Left lung (tissue), 4 donors: ENCODE measurements at regions not wholly inside any gene's neighbourhood (a gene's known extent, or its start where the extent isn't known, plus 50 kb on each side); places are given as distances from the start of the nearest gene placed in this dataset.
A peak's percentile ranks its signal among the peaks of the same experiment; 100 is the strongest.

Experiments used
- ATAC-seq: fragments of 200-7000 bp; cut with Tn5 transposase; one replicate; pipeline ENCODE4 v1.9.1; 2020; ENCODE audit warnings: moderate library complexity
- DNase-seq, 4 donors: peaks; one replicate each; pipeline ENCODE4 v3.0.0-alpha.2; 2013 to 2020
- H3K27ac ChIP-seq, 2 donors: fragments of 200-600 bp; sonication (generic) in 1 of 2; one replicate each; pipeline versions ENCODE4 v1.5.0 to v1.8.0; 2020 to 2021
- H3K27me3 ChIP-seq, 2 donors: fragments of 200-600 bp; sonication (generic) in 1 of 2; one replicate each; pipeline versions ENCODE4 v1.5.0 to v1.8.0; 2020 to 2021
- H3K36me3 ChIP-seq, 2 donors: fragments of 200-600 bp; sonication (generic) in 1 of 2; one replicate each; pipeline versions ENCODE4 v1.5.0 to v1.8.0; 2020 to 2021
- H3K4me1 ChIP-seq, 2 donors: fragments of 200-600 bp; one replicate each; pipeline ENCODE4 v1.8.0; 2021
- H3K4me3 ChIP-seq, 2 donors: fragments of 200-600 bp; sonication (generic) in 1 of 2; one replicate each; pipeline versions ENCODE4 v1.5.0 to v1.8.0; 2020 to 2021; ENCODE audit warnings: mild to moderate bottlenecking in 1 of 2
- H3K9me3 ChIP-seq, 2 donors: fragments of 200-600 bp; sonication (generic) in 1 of 2; one replicate each; pipeline versions ENCODE4 v1.5.0 to v1.8.0; 2020 to 2021
- CTCF ChIP-seq, 2 donors: fragments of 200-600 bp; sonication (generic) in 1 of 2; IDR thresholded peaks; one replicate each; pipeline versions ENCODE4 v1.5.0 to v1.8.0; 2021; ENCODE audit warnings: antibody characterized with exemption in 2 of 2
- intact Hi-C, 2 donors: fragments of 100-400 bp; cut with DNase I; formaldehyde crosslinking; loops; one replicate each; pipeline versions ENCODE4 v1.11.2 to v1.14.2; 2022
- donor health status: DM: no; HTN: yes; CAD: no.
- donor health status: DM: no; HTN: no; CAD: no.

- H3K27ac ChIP-seq = no peak overlapping the region
- no peaks in the 10 kb centered on the region for H3K36me3 ChIP-seq
- no peaks in the 10 kb centered on the region for H3K27me3 ChIP-seq
- peaks cover 0 to 10% of the 10 kb centered on the region in 2 donors for H3K9me3 ChIP-seq
- no peak for DNase-seq
- no peak for TF ChIP-seq CTCF (IDR thresholded peaks at IDR 0.05)
- peaks cover 0 to 9% of the 10 kb centered on the region in 2 donors for H3K4me1 ChIP-seq
- no peak overlapping the region for H3K4me3 ChIP-seq
- no peak for ATAC-seq
- intact Hi-C loops = no loop called here
Measured at GRCh38 chr3:113065336-113065735, 74.6 kb downstream of the GTPBP8 start.

- ATAC-seq (no peak), DNase-seq (peak in 2 of 4 donors; percentile 56 to 84)
- Histone ChIP-seq H3K27ac (no peak overlapping the region), H3K27me3 (no peaks in the 10 kb centered on the region), H3K36me3 (no peaks in the 10 kb centered on the region), H3K9me3 (peaks cover 0 to 10% of the 10 kb centered on the region in 2 donors), H3K4me1 (no peaks in the 10 kb centered on the region), H3K4me3 (no peak overlapping the region)
- no peak for TF ChIP-seq CTCF (IDR thresholded peaks at IDR 0.05)
- intact Hi-C loops = no loop called here
Measured at GRCh38 chr3:113070072-113070640, 79.4 kb downstream of the GTPBP8 start.

- H3K4me1 ChIP-seq = no peaks in the 10 kb centered on the region
- no peak overlapping the region for H3K4me3 ChIP-seq
- no peaks in the 10 kb centered on the region for H3K36me3 ChIP-seq
- DNase-seq (no peak), ATAC-seq (no peak)
- intact Hi-C loops = no loop called here
- H3K27ac ChIP-seq = no peak overlapping the region
- H3K9me3 ChIP-seq = peaks cover 0 to 7% of the 10 kb centered on the region in 2 donors
- no peaks in the 10 kb centered on the region for H3K27me3 ChIP-seq
- TF ChIP-seq CTCF (IDR thresholded peaks at IDR 0.05) = no peak
Measured at GRCh38 chr3:113070681-113071113, 79.9 kb downstream of the GTPBP8 start.

- Histone ChIP-seq H3K27ac (no peak overlapping the region), H3K9me3 (no peaks in the 10 kb centered on the region), H3K36me3 (no peaks in the 10 kb centered on the region), H3K4me1 (no peaks in the 10 kb centered on the region), H3K27me3 (no peaks in the 10 kb centered on the region), H3K4me3 (no peak overlapping the region)
- ATAC-seq (no peak), DNase-seq (no peak)
- TF ChIP-seq CTCF (IDR thresholded peaks at IDR 0.05) = no peak
- intact Hi-C loops = no loop called here
Measured at GRCh38 chr3:113075588-113075987, 84.8 kb downstream of the GTPBP8 start.

- no peak for DNase-seq
- H3K36me3 ChIP-seq = no peaks in the 10 kb centered on the region
- H3K27ac ChIP-seq = no peak overlapping the region
- intact Hi-C loops = no loop called here
- no peaks in the 10 kb centered on the region for H3K27me3 ChIP-seq
- no peaks in the 10 kb centered on the region for H3K4me1 ChIP-seq
- ATAC-seq = no peak
- H3K4me3 ChIP-seq = no peak overlapping the region
- TF ChIP-seq CTCF (IDR thresholded peaks at IDR 0.05) = no peak
- H3K9me3 ChIP-seq = no peaks in the 10 kb centered on the region
Measured at GRCh38 chr3:113079218-113079961, 88.6 kb downstream of the GTPBP8 start.
